HepG2 (cell line): ENCODE measurements at regions not wholly inside any gene's neighbourhood (a gene's known extent, or its start where the extent isn't known, plus 50 kb on each side); places are given as distances from the start of the nearest gene placed in this dataset.

Experiments used
- CTCF ChIP-seq: sonication (generic); formaldehyde crosslinking; IDR thresholded peaks from 2 replicates; pipeline ENCODE4 v1.5.0; 2020; ENCODE audit warnings: mild to moderate bottlenecking, missing genetic modification reagents, moderate library complexity
- JUNB ChIP-seq: sonication (generic); formaldehyde crosslinking; IDR thresholded peaks from 2 replicates; pipeline ENCODE4 v1.8.0; 2022; ENCODE audit warnings: missing genetic modification reagents, mild to moderate bottlenecking, borderline replicate concordance
- MXI1 ChIP-seq: IDR thresholded peaks from 3 replicates; pipeline ENCODE4 v1.6.1; 2012; ENCODE audit warnings: low read depth, low read length, inconsistent platforms, borderline replicate concordance
- POLR2AphosphoS5 ChIP-seq: IDR thresholded peaks from 2 replicates; pipeline ENCODE4 v1.6.1; 2012; ENCODE audit warnings: low read depth, low read length
- SRF ChIP-seq: IDR thresholded peaks from 2 replicates; pipeline ENCODE4 v1.6.1; 2011; ENCODE audit warnings: mild to moderate bottlenecking, low read depth, low read length, moderate library complexity
- TF ChIP-seq, protein P1 (sequence below): sonication (generic); formaldehyde crosslinking; IDR thresholded peaks from 2 replicates; pipeline ENCODE4 v1.5.0; 2020; ENCODE audit warnings: mild to moderate bottlenecking, missing genetic modification reagents, borderline replicate concordance

DNA sequence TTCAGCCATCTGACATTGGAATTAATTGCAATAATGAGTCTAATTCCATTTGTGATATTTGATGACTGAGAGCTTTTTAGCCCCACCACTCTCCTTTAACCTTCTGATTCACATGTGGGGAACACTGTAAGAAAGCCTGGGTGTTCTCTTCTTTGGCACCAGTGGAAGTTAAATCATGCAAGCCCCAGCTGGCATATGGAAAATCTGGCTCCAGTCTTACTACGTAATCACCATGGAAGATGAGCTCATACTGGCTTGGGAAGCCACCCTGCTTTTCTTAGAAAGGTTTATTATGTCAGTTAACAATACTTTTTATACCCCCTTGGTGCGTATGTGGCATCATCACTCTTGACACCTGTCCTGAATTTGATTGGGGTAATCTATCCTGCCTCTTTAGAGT is 479.3 kb downstream of the SLC16A7 start:
- TF ChIP-seq JUNB (no peak), POLR2AphosphoS5 (no peak), SRF (no peak), CTCF (CRISPR knock-in tag) (no peak), MXI1 (no peak)
- TF ChIP-seq, protein P1, sequence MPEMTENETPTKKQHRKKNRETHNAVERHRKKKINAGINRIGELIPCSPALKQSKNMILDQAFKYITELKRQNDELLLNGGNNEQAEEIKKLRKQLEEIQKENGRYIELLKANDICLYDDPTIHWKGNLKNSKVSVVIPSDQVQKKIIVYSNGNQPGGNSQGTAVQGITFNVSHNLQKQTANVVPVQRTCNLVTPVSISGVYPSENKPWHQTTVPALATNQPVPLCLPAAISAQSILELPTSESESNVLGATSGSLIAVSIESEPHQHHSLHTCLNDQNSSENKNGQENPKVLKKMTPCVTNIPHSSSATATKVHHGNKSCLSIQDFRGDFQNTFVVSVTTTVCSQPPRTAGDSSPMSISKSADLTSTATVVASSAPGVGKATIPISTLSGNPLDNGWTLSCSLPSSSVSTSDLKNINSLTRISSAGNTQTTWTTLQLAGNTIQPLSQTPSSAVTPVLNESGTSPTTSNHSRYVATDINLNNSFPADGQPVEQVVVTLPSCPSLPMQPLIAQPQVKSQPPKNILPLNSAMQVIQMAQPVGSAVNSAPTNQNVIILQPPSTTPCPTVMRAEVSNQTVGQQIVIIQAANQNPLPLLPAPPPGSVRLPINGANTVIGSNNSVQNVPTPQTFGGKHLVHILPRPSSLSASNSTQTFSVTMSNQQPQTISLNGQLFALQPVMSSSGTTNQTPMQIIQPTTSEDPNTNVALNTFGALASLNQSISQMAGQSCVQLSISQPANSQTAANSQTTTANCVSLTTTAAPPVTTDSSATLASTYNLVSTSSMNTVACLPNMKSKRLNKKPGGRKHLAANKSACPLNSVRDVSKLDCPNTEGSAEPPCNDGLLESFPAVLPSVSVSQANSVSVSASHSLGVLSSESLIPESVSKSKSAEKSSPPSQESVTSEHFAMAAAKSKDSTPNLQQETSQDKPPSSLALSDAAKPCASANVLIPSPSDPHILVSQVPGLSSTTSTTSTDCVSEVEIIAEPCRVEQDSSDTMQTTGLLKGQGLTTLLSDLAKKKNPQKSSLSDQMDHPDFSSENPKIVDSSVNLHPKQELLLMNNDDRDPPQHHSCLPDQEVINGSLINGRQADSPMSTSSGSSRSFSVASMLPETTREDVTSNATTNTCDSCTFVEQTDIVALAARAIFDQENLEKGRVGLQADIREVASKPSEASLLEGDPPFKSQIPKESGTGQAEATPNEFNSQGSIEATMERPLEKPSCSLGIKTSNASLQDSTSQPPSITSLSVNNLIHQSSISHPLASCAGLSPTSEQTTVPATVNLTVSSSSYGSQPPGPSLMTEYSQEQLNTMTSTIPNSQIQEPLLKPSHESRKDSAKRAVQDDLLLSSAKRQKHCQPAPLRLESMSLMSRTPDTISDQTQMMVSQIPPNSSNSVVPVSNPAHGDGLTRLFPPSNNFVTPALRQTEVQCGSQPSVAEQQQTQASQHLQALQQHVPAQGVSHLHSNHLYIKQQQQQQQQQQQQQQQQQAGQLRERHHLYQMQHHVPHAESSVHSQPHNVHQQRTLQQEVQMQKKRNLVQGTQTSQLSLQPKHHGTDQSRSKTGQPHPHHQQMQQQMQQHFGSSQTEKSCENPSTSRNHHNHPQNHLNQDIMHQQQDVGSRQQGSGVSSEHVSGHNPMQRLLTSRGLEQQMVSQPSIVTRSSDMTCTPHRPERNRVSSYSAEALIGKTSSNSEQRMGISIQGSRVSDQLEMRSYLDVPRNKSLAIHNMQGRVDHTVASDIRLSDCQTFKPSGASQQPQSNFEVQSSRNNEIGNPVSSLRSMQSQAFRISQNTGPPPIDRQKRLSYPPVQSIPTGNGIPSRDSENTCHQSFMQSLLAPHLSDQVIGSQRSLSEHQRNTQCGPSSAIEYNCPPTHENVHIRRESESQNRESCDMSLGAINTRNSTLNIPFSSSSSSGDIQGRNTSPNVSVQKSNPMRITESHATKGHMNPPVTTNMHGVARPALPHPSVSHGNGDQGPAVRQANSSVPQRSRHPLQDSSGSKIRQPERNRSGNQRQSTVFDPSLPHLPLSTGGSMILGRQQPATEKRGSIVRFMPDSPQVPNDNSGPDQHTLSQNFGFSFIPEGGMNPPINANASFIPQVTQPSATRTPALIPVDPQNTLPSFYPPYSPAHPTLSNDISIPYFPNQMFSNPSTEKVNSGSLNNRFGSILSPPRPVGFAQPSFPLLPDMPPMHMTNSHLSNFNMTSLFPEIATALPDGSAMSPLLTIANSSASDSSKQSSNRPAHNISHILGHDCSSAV, result no peak
